ENCODE measurements at regions not wholly inside any gene's neighbourhood (a gene's known extent, or its start where the extent isn't known, plus 50 kb on each side); places are given as distances from the start of the nearest gene placed in this dataset.

GRCh38 chr9:91033270-91033669 is 231.7 kb downstream of the SYK start:
- TF ChIP-seq CTCF (IDR thresholded peaks at IDR 0.05; ENCODE audit: low read depth, low read length, poor library complexity, severe bottlenecking) (no peak), EZH2phosphoT487 (IDR thresholded peaks at IDR 0.05; ENCODE audit: borderline replicate concordance, low read length) (no peak)

All from DOHH2 (cell line).